ENCODE measurements at regions not wholly inside any gene's neighbourhood (a gene's known extent, or its start where the extent isn't known, plus 50 kb on each side); places are given as distances from the start of the nearest gene placed in this dataset.
"Not testable (repeated sequence)": the region's sequence is repeated elsewhere in the genome, so short reads cannot be mapped to it uniquely, and the experiment has no call there.

DNA sequence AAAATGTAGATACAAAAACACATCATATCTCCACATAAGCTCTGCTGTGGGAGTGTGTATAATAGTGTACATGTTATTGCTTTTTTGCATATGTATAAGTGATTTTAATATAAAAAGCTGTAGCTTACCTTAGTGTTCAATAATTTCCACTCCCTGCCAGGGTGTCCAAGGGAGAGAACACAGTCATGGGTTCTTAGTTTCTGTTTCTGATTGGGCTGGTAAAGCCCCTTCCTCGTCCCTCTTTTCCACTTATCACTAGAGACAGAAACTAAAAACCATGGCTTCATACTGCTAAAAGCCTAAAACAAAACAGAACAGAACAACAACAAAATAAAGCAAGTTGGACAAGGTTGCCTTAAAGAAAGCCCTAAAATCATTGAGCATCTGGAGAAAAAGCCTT is 74.4 kb upstream of the S1PR3 start:
- no peak overlapping the region for H3K27ac ChIP-seq (ENCODE audit: low read depth, low read length)
- no peak overlapping the region for H3K56ac ChIP-seq (ENCODE audit: low read length)
- no peak overlapping the region for H3K23ac ChIP-seq (ENCODE audit: low read length)
- no peak overlapping the region for H2BK15ac ChIP-seq (replicated peaks; ENCODE audit: low read depth)
- no peaks in the 10 kb centered on the region for H3K79me2 ChIP-seq (ENCODE audit: control insufficient read depth, insufficient read depth, low read length)
- H2BK5ac ChIP-seq (ENCODE audit: low read length): no peak overlapping the region
- H4K5ac ChIP-seq (ENCODE audit: low read length): no peak overlapping the region
- no peak overlapping the region for H3K4ac ChIP-seq (ENCODE audit: low read depth, low read length)
- WGBS (ENCODE audit: extremely low coverage, insufficient coverage, low lambda C conversion rate): no CpG with 5 or more reads among the region's 1 CpG
- no peak overlapping the region for H3K18ac ChIP-seq (ENCODE audit: low read length)
- no peak overlapping the region for H3K4me3 ChIP-seq (ENCODE audit: low read length)
- H3K4me1 ChIP-seq (ENCODE audit: control insufficient read depth, low read depth, low read length): no peaks in the 10 kb centered on the region
- no peak for DNase-seq
- no peaks in the 10 kb centered on the region for H3K27me3 ChIP-seq (ENCODE audit: insufficient read depth, low read length, poor library complexity)
- no peak overlapping the region for H4K8ac ChIP-seq (ENCODE audit: low read depth, low read length)
- H3K9ac ChIP-seq (ENCODE audit: low read length): no peak overlapping the region
- no peak overlapping the region for H2BK120ac ChIP-seq (ENCODE audit: low read depth, low read length)
- no peaks in the 10 kb centered on the region for H3K36me3 ChIP-seq (ENCODE audit: control insufficient read depth, insufficient read depth, low read length)
- no peak overlapping the region for H2AK5ac ChIP-seq (ENCODE audit: low read length)
- H3K79me1 ChIP-seq (ENCODE audit: low read length): no peaks in the 10 kb centered on the region
- no peak overlapping the region for H3K4me2 ChIP-seq (ENCODE audit: low read length)

DNA sequence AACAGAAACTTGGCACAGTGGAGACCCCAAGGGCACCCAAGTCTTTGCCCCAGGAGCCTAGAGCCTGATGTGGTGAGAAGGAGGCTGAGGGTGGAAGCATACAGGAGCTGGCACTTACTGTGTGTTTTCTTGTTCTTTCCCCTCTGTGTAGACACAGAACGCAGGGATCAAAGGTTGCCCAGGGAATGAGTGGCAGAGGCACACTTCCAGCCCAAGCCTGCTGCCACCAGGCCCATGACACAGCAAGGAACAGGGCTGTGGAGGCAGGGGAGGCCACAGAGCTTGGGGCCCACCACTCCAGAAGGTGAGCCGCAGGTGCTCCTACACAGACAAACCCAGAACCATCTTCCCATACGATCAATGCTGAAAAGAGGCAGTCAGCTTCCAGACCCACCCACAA is 73.9 kb upstream of the S1PR3 start:
- no peaks in the 10 kb centered on the region for H3K27me3 ChIP-seq (ENCODE audit: insufficient read depth, low read length, poor library complexity)
- no peak for DNase-seq
- no peak overlapping the region for H3K23ac ChIP-seq (ENCODE audit: low read length)
- H3K36me3 ChIP-seq (ENCODE audit: control insufficient read depth, insufficient read depth, low read length): no peaks in the 10 kb centered on the region
- H3K27ac ChIP-seq (ENCODE audit: low read depth, low read length): no peak overlapping the region
- H3K4me1 ChIP-seq (ENCODE audit: control insufficient read depth, low read depth, low read length): no peaks in the 10 kb centered on the region
- H4K5ac ChIP-seq (ENCODE audit: low read length): no peak overlapping the region
- H3K79me1 ChIP-seq (ENCODE audit: low read length): no peaks in the 10 kb centered on the region
- no peak overlapping the region for H2BK120ac ChIP-seq (ENCODE audit: low read depth, low read length)
- H3K4me2 ChIP-seq (ENCODE audit: low read length): no peak overlapping the region
- H3K9ac ChIP-seq (ENCODE audit: low read length): no peak overlapping the region
- H2BK5ac ChIP-seq (ENCODE audit: low read length): no peak overlapping the region
- no peak overlapping the region for H3K18ac ChIP-seq (ENCODE audit: low read length)
- WGBS (ENCODE audit: extremely low coverage, insufficient coverage, low lambda C conversion rate): no CpG with 5 or more reads among the region's 3 CpGs
- no peak overlapping the region for H4K8ac ChIP-seq (ENCODE audit: low read depth, low read length)
- H2AK5ac ChIP-seq (ENCODE audit: low read length): no peak overlapping the region
- no peak overlapping the region for H3K56ac ChIP-seq (ENCODE audit: low read length)
- no peak overlapping the region for H3K4ac ChIP-seq (ENCODE audit: low read depth, low read length)
- H2BK15ac ChIP-seq (replicated peaks; ENCODE audit: low read depth): no peak overlapping the region
- H3K4me3 ChIP-seq (ENCODE audit: low read length): no peak overlapping the region
- no peaks in the 10 kb centered on the region for H3K79me2 ChIP-seq (ENCODE audit: control insufficient read depth, insufficient read depth, low read length)

- not testable (repeated sequence) for H2AK5ac ChIP-seq (ENCODE audit: low read length); H4K8ac ChIP-seq (ENCODE audit: low read depth, low read length); H2BK15ac ChIP-seq (replicated peaks; ENCODE audit: low read depth); H3K36me3 ChIP-seq (ENCODE audit: control insufficient read depth, insufficient read depth, low read length); H2BK120ac ChIP-seq (ENCODE audit: low read depth, low read length); H3K56ac ChIP-seq (ENCODE audit: low read length); H2BK5ac ChIP-seq (ENCODE audit: low read length); H3K9ac ChIP-seq (ENCODE audit: low read length); H3K79me1 ChIP-seq (ENCODE audit: low read length); H3K4me2 ChIP-seq (ENCODE audit: low read length); H3K27me3 ChIP-seq (ENCODE audit: insufficient read depth, low read length, poor library complexity); H4K5ac ChIP-seq (ENCODE audit: low read length); H3K4me3 ChIP-seq (ENCODE audit: low read length); H3K79me2 ChIP-seq (ENCODE audit: control insufficient read depth, insufficient read depth, low read length); DNase-seq; H3K4ac ChIP-seq (ENCODE audit: low read depth, low read length); H3K27ac ChIP-seq (ENCODE audit: low read depth, low read length); H3K18ac ChIP-seq (ENCODE audit: low read length); H3K4me1 ChIP-seq (ENCODE audit: control insufficient read depth, low read depth, low read length); H3K23ac ChIP-seq (ENCODE audit: low read length)
- WGBS (ENCODE audit: extremely low coverage, insufficient coverage, low lambda C conversion rate): no CpG with 5 or more reads among the region's 1 CpG
Measured at GRCh38 chr9:88918537-88918936, 72.7 kb upstream of the S1PR3 start.

DNA sequence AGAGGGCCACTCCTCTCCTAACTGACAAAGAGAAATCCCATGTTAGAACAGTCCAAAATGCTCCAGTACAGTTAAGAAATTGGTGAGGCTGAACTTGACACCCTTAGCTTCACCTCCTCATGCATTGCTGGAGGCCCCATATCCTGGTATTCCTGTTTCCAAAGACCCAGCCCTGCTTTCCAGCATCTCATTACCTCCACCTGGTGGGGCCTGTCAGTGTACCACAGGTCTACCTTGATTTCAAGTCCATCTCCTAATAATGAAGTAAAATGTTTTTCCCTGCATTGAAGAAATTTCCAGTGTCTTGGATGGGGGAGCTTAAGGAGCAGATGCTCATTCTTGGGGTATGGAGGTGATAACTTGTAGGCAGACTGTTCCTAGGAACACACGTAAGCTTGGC is 70.6 kb upstream of the S1PR3 start:
- H3K56ac ChIP-seq (ENCODE audit: low read length): no peak overlapping the region
- no peaks in the 10 kb centered on the region for H3K36me3 ChIP-seq (ENCODE audit: control insufficient read depth, insufficient read depth, low read length)
- H3K79me2 ChIP-seq (ENCODE audit: control insufficient read depth, insufficient read depth, low read length): no peaks in the 10 kb centered on the region
- no peak overlapping the region for H2BK120ac ChIP-seq (ENCODE audit: low read depth, low read length)
- no CpG with 5 or more reads among the region's 1 CpG for WGBS (ENCODE audit: extremely low coverage, insufficient coverage, low lambda C conversion rate)
- H3K4me3 ChIP-seq (ENCODE audit: low read length): no peak overlapping the region
- H4K8ac ChIP-seq (ENCODE audit: low read depth, low read length): no peak overlapping the region
- no peak overlapping the region for H2BK15ac ChIP-seq (replicated peaks; ENCODE audit: low read depth)
- H3K18ac ChIP-seq (ENCODE audit: low read length): no peak overlapping the region
- no peak overlapping the region for H3K4me2 ChIP-seq (ENCODE audit: low read length)
- no peak overlapping the region for H4K5ac ChIP-seq (ENCODE audit: low read length)
- H3K4me1 ChIP-seq (ENCODE audit: control insufficient read depth, low read depth, low read length): no peaks in the 10 kb centered on the region
- no peak overlapping the region for H2BK5ac ChIP-seq (ENCODE audit: low read length)
- H3K23ac ChIP-seq (ENCODE audit: low read length): no peak overlapping the region
- no peak overlapping the region for H2AK5ac ChIP-seq (ENCODE audit: low read length)
- no peaks in the 10 kb centered on the region for H3K27me3 ChIP-seq (ENCODE audit: insufficient read depth, low read length, poor library complexity)
- no peak overlapping the region for H3K9ac ChIP-seq (ENCODE audit: low read length)
- H3K79me1 ChIP-seq (ENCODE audit: low read length): no peaks in the 10 kb centered on the region
- no peak overlapping the region for H3K4ac ChIP-seq (ENCODE audit: low read depth, low read length)
- peak; percentile 38 for DNase-seq
- H3K27ac ChIP-seq (ENCODE audit: low read depth, low read length): no peak overlapping the region

DNA sequence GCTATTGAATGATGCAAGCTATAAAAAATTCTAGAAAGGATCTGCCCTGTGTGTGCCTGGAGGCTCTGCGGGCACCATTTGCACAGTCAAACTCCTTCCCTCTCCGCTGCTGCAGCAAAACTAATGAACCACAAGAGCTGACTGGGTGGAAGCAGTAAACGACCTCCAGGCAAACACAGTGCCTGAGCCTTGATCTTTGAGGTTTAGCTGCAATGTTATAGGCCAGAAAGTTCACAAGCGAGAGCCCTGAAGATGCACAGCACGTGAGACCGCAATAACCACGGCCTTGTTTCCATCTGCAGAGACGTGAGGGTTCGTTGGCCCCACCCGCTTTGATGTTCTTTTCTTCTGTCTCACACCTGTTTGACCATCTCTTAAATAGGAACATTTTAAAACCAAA is 69.2 kb upstream of the S1PR3 start:
- H3K9ac ChIP-seq (ENCODE audit: low read length): no peak overlapping the region
- no peak overlapping the region for H2AK5ac ChIP-seq (ENCODE audit: low read length)
- no peak overlapping the region for H3K4ac ChIP-seq (ENCODE audit: low read depth, low read length)
- H3K36me3 ChIP-seq (ENCODE audit: control insufficient read depth, insufficient read depth, low read length): no peaks in the 10 kb centered on the region
- no peaks in the 10 kb centered on the region for H3K4me1 ChIP-seq (ENCODE audit: control insufficient read depth, low read depth, low read length)
- H3K27ac ChIP-seq (ENCODE audit: low read depth, low read length): no peak overlapping the region
- H3K79me2 ChIP-seq (ENCODE audit: control insufficient read depth, insufficient read depth, low read length): no peaks in the 10 kb centered on the region
- H3K79me1 ChIP-seq (ENCODE audit: low read length): no peaks in the 10 kb centered on the region
- H2BK5ac ChIP-seq (ENCODE audit: low read length): no peak overlapping the region
- no peak overlapping the region for H4K5ac ChIP-seq (ENCODE audit: low read length)
- no peak overlapping the region for H3K23ac ChIP-seq (ENCODE audit: low read length)
- no CpG with 5 or more reads among the region's 10 CpGs for WGBS (ENCODE audit: extremely low coverage, insufficient coverage, low lambda C conversion rate)
- no peak for DNase-seq
- H2BK15ac ChIP-seq (replicated peaks; ENCODE audit: low read depth): no peak overlapping the region
- no peak overlapping the region for H4K8ac ChIP-seq (ENCODE audit: low read depth, low read length)
- H3K4me2 ChIP-seq (ENCODE audit: low read length): no peak overlapping the region
- H3K27me3 ChIP-seq (ENCODE audit: insufficient read depth, low read length, poor library complexity): no peaks in the 10 kb centered on the region
- H3K18ac ChIP-seq (ENCODE audit: low read length): no peak overlapping the region
- no peak overlapping the region for H2BK120ac ChIP-seq (ENCODE audit: low read depth, low read length)
- no peak overlapping the region for H3K56ac ChIP-seq (ENCODE audit: low read length)
- no peak overlapping the region for H3K4me3 ChIP-seq (ENCODE audit: low read length)

DNA sequence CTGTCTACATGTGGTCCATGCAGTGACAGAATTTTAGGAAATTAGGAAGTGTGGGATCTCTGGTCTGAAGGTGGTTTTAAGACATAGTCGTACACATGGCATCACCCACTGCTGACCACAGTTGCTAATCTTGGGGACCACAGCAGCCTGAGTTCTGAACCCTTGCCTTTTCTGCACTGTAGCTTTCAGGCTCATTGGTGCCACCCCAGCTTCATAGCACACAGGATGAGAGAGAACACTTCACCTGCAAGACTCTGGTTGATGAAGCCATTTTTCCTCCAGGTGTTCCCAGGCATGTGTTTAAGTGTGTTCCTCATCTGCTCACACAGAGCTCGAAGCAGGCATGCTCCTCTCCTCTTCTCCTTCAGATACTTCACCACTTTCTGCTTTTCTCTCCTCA is 68.2 kb upstream of the S1PR3 start:
- Histone ChIP-seq H3K27ac (ENCODE audit: low read depth, low read length) (no peak overlapping the region), H3K4ac (ENCODE audit: low read depth, low read length) (no peak overlapping the region), H3K4me2 (ENCODE audit: low read length) (no peak overlapping the region), H3K79me1 (ENCODE audit: low read length) (no peaks in the 10 kb centered on the region), H3K27me3 (ENCODE audit: insufficient read depth, low read length, poor library complexity) (no peaks in the 10 kb centered on the region), H3K9ac (ENCODE audit: low read length) (no peak overlapping the region), H3K56ac (ENCODE audit: low read length) (no peak overlapping the region), H3K23ac (ENCODE audit: low read length) (no peak overlapping the region), H2BK5ac (ENCODE audit: low read length) (no peak overlapping the region), H3K79me2 (ENCODE audit: control insufficient read depth, insufficient read depth, low read length) (no peaks in the 10 kb centered on the region), H3K36me3 (ENCODE audit: control insufficient read depth, insufficient read depth, low read length) (no peaks in the 10 kb centered on the region), H3K18ac (ENCODE audit: low read length) (no peak overlapping the region), H2AK5ac (ENCODE audit: low read length) (no peak overlapping the region), H4K8ac (ENCODE audit: low read depth, low read length) (no peak overlapping the region), H3K4me3 (ENCODE audit: low read length) (no peak overlapping the region), H3K4me1 (ENCODE audit: control insufficient read depth, low read depth, low read length) (no peaks in the 10 kb centered on the region), H2BK15ac (replicated peaks; ENCODE audit: low read depth) (no peak overlapping the region), H2BK120ac (ENCODE audit: low read depth, low read length) (no peak overlapping the region), H4K5ac (ENCODE audit: low read length) (no peak overlapping the region)
- no CpG with 5 or more reads among the region's 2 CpGs for WGBS (ENCODE audit: extremely low coverage, insufficient coverage, low lambda C conversion rate)
- no peak for DNase-seq
